Superior temporal gyrus (tissue), 1 donor: ENCODE measurements at regions not wholly inside any gene's neighbourhood (a gene's known extent, or its start where the extent isn't known, plus 50 kb on each side); places are given as distances from the start of the nearest gene placed in this dataset.
A peak's percentile ranks its signal among the peaks of the same experiment; 100 is the strongest.
"Not testable (repeated sequence)": the region's sequence is repeated elsewhere in the genome, so short reads cannot be mapped to it uniquely, and the experiment has no call there.

Experiments used
- DNase-seq: peaks from one replicate; pipeline ENCODE4 v3.0.0-alpha.2; 2016; ENCODE audit errors: extremely low spot score

DNA sequence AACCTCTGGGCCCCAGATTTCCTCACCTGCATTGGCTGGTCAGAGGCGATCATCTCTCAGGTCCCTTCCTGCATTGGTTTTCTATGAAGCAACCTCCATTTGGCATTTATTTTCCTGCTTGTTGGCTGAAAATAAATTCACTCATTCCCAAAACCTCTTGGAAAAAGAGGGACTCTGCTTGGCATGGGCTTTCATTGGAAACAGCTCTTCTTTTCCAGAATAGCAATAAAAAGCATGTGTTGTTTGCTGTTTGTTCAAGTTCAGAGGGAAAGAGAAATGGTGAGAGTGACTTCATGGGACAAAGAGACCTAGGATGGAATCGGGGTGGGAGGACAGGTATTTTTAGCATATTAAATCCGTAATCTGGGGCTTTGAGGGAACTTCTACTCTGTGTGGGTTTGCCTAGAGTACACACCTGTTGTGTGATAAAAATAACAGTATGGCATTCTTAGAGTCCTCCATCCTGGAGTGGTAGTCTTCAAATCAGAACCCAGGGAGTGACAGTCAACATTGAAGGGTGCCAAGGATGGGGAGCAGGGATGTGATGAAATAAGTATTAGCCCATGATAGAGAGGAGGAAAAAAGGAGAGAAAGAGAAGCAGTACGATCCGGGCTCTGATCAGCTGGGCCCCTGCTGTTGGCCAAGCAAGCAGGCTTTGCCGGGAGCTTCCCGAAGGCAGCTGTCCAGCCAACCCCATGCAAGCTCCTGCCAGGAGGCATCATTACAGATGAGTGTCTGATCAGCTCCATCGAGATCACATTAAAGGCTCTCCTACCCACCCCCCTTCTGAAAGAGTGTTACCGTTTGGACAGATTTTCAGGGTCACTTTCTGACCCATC is 131.9 kb upstream of the NFIA start:
- no peak for DNase-seq

DNA sequence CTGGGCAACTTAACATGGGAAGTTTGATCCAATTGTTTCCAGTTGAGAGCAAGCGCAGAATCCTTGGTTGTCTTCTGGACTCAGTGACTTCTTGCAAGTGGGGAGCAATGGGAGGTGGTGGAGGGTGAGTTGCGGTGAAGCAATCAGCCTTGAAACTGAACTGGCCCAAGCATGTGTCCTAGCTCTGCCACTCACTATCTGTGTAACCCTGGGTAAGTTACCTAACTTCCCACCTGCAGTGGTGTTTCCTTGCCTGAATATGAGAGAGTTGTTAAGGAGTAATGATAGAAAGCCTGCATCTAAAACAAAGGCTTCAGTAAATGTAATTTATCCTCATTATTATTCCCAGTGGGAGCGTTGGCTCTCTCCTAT is 132.5 kb upstream of the NFIA start:
- no peak for DNase-seq

DNA sequence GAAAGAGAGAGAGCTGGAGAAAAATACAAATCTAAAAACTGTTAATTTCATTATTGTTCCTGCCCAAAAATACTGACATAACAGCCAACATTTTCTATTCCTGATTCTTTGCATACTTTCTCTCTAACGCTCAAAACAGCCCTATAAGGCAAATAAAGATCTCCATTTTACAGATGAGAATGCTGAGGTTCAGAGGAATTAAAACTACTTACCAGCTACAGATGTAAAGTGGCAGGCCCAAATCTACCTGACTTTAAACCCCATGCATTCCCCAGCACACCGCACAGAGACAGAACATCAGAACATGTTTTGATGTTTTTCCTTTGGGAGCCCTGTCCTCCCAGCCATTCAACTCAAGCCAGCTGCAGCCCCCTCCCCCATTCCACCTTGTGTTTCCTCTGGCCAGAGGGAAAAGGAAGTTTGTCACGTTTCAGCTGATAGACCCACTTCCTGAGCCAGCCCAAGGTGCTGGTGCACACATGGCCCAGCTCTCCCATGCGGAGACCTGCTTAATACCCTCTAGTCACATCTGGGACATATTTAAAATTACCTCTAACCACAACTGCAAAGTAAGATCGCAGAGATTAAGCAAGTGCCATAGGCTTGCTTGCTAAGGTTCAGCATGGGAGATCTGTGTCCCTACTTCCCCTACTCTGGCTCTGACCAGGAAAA is 133.1 kb upstream of the NFIA start:
- DNase-seq, result no peak

DNA sequence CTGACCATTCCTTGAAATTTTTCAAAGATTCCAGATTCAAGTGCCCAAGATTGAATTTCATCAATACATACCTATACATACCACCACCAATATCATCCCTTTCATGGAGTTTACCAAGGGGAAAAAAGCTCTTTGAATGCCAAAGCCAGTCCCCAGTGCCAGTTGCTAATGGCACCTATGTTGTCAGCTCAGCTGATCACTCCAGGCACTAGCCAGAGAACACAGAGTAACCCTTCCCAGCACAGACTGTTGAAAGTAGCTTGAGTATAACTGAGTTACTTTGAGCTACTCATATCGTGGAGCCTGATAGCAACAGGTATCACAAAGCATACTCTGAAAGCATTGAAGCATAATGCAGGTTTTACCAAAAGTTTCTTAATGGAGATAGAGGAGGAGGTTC is 133.9 kb upstream of the NFIA start:
- DNase-seq, result no peak

GRCh38 chr1:60947367-60947766 is 135.0 kb upstream of the NFIA start:
- DNase-seq, result no peak

GRCh38 chr1:60942896-60943638 is 139.3 kb upstream of the NFIA start:
- no peak for DNase-seq

- no peak for DNase-seq
Measured at GRCh38 chr1:60942291-60942690, 140.1 kb upstream of the NFIA start.

DNA sequence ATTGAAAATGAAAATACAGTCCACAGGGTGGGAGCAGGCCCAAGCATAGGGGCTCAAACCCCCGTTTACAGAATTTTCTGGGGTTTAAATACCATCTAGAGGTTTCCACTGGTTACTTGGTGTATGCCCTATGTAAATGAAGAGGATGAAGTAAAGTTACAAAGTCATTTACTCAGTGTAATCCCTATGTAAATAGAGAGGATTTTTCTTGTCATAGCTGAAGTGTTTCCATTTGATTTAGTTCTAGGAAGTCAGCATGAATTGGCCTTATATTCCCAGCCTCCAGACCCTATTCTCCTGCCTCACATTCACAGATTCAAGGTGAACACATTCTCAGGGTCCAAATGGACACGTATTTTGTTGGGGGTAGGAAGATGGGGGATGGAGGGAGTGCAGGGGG is 141.7 kb upstream of the NFIA start:
- DNase-seq, result not testable (repeated sequence)

DNA sequence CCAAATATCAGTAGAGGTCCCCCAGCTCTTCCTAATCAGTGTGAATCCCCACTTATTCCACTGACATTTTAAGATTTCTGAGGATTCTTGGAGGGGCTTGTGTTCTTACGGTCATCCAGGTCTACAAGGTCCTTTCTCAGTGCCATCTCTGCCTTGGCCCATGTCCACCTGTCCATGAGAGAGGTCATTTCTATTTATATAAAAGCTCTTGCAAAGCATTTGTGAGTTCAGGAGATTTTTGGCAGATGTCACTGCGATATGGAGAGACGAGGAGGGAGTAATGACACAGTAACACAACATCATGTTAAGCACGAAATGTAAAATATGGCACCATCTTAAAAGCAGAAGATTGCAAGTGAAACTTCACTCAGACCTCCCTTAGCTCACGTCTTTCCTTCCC is 144.6 kb upstream of the NFIA start:
- DNase-seq, result no peak

GRCh38 chr1:60936591-60937342 is 145.6 kb upstream of the NFIA start:
- no peak for DNase-seq

- peak; percentile 61 for DNase-seq
Measured at GRCh38 chr1:60936163-60936562, 146.2 kb upstream of the NFIA start.

DNA sequence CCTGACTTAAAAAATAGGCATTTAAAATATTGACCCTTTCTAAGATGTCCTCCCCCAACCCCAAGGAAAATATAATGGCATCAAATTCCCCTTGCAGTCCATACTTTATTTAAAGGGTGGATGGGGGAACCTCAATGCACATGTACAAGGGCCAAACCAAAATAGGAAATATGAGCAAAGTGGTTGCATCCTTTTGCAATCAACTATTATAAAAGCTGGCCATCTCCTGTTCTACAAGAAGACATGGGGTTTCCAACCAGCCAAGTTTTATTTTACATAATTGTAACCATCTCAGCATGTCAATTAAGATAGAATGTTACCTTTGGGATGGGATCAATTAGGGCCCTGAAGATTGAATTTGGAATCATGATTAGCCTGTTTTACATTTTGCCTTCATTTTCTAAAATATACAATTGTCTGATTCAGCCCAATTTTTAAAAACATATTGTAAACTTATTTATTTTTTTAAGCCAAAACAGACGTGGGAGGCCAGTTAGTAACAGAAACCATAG is 146.7 kb upstream of the NFIA start:
- no peak for DNase-seq

GRCh38 chr1:60930130-60930529 is 152.2 kb upstream of the NFIA start:
- no peak for DNase-seq

DNA sequence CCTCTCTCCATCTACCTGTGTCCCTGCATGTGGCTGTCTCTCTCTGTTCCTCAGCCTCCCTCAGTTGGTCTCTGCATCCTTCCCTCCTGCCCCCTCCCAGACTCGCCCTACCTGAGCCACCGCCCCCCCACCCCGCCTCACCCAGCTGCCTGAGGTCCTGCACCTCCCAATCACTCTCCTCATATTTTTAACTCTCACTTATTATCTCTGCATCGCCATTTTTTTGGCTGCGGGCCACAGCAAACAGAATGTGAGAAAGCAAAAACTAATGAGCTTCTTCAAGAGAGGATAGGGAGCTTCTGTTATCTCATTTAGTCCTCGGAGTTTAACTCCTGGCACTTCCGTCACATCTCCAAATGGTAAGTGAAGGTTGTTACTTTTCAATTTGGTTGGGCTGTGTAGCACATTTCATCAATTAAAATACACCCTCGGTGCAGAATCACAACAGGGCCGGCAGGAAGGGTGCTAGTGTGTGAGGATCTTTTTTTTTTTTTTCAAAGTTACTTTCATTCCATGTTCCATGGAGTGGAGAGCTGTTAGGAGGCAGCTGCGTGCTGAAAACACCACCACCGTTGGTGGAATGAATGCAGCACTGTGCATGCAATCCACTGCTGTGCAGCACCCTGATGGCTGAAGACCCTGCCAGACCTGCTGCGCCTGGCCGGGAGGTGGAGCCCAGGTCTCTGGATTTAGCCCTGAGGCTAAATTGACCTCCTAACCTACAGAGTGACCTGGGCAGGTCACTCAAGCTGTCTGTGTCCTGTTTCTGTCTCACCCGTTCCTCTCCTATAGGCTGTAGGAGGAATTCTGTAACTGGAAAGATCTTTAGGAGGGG is 157.2 kb upstream of the NFIA start:
- no peak for DNase-seq

DNA sequence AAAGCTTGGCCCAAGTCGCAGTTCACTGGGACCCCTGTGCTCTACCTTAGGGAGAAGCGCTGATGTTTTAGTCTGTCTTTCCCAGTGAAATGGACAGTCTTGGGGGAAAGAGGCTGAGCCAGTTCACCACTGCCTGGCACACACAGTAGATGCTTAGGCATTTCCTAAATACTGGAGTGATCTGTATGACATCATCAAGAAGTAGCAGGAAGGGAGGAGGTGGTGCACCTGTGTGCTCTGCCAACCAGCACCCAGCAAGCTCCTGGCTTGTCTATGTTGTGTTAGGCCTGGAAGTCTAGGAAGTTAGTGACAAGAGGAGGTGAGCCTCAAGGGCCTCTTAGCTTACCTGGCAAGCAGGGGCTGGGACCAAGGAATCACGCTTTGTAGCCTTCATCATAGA is 158.2 kb upstream of the NFIA start:
- DNase-seq, result no peak

- no peak for DNase-seq
Measured at GRCh38 chr1:60923389-60924087, 158.8 kb upstream of the NFIA start.

DNA sequence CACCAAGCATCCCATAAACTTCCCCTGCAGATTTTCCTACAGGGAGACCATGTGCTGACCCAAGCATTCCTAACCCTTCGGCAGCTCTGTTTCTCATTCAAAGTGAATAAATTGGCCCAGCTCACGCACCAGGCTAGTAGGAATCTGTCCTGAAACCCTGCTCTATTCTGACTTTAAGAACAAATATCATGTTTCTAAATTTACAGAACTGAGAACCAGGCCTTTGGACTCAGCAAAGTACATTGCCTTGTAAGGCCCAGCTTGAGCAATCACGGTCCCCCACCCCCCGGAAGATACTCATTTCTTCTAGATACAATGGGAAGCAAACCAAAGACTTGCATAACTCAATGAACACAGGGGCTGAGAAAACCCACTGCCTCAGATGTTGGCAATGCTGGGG is 160.1 kb upstream of the NFIA start:
- DNase-seq, result no peak

DNA sequence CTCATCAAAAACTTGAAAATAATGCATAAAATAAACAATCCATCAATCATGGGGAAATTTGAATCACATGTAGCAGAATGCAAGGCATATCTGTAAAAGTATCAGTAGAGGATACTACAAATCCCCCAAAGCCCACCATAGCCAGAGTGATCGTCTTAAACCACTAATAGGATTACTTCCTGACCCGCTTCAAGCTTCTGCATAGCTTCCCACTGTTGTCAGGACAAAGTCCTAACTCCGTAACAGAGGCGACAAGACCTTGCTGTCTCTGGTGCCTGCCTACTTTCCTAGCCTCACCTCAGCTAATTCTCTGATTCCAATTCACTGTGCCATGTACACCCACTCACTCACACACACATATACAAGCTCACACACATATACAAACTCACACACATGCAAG is 161.2 kb upstream of the NFIA start:
- DNase-seq, result no peak

DNA sequence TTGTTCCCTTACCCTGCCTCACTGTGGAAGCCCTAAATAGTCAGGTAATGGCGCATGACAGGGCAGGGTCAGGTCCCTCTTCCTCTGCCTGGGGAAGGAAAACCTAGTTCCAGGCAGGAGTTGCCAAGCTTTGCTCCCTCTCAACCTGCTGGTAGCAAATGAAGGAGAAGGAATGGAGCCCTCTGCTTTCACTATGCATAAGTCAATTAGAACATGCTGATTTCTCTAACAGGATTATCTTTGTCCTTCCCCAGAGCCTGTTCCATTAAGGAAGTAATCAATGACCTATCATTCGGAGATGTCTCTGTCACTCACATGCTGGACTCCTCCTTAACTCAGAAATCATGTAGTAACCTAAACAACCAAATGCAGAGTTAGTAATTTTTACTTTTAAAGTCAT is 161.8 kb upstream of the NFIA start:
- DNase-seq, result no peak

DNA sequence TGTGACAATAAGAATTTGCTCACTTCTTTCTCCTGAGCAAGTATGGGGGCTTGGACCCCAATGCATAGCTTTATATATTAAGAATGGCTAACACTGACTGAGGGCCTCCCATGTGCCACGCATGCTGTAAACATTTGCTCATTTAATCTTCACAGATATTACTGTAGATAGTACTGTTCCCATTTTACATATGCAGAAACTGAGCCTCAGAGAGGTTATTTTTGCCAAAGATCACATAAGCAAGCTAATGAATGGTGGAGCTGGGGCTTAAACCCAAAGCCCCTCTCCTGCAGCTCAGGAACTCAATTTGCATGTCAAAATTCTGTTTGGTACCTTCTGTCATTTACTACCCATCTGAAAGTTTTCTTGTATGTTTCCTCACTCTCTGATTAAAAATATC is 163.5 kb upstream of the NFIA start:
- DNase-seq, result no peak
